NB4 (cell line): ENCODE measurements at regions not wholly inside any gene's neighbourhood (a gene's known extent, or its start where the extent isn't known, plus 50 kb on each side); places are given as distances from the start of the nearest gene placed in this dataset.

Experiments used
- TF ChIP-seq, protein P1 (sequence below): IDR thresholded peaks from one replicate; pipeline ENCODE4 v1.5.1; 2012; ENCODE audit warnings: low read depth, low read length
- TF ChIP-seq, protein P2 (sequence below): IDR thresholded peaks from 2 replicates; pipeline ENCODE4 v1.6.1; 2011; ENCODE audit warnings: low read depth, low read length

DNA sequence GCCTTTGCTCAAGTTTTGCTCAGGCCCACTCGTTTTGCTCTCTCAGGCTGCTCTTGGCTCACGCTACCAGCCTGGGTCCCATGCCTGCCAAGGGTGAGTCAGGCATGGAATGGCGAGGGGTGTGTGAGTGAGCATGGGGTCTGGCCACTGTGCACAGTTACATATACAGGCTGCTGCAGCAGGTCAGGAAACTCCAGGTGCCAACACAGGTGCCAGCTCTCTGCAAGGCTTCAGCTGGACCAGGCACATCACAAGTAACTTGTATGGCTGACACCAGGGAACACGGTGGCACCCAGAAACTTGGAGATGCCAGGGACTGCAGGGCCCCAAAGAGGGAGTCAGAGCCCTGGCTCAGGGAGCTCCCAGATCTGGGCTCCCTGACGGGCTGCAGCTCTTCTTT lies 146.8 kb downstream of the BTBD3 start:
- TF ChIP-seq, protein P1, sequence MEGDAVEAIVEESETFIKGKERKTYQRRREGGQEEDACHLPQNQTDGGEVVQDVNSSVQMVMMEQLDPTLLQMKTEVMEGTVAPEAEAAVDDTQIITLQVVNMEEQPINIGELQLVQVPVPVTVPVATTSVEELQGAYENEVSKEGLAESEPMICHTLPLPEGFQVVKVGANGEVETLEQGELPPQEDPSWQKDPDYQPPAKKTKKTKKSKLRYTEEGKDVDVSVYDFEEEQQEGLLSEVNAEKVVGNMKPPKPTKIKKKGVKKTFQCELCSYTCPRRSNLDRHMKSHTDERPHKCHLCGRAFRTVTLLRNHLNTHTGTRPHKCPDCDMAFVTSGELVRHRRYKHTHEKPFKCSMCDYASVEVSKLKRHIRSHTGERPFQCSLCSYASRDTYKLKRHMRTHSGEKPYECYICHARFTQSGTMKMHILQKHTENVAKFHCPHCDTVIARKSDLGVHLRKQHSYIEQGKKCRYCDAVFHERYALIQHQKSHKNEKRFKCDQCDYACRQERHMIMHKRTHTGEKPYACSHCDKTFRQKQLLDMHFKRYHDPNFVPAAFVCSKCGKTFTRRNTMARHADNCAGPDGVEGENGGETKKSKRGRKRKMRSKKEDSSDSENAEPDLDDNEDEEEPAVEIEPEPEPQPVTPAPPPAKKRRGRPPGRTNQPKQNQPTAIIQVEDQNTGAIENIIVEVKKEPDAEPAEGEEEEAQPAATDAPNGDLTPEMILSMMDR = no peak
- TF ChIP-seq, protein P2, sequence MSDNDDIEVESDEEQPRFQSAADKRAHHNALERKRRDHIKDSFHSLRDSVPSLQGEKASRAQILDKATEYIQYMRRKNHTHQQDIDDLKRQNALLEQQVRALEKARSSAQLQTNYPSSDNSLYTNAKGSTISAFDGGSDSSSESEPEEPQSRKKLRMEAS = no peak
